ENCODE measurements at regions not wholly inside any gene's neighbourhood (a gene's known extent, or its start where the extent isn't known, plus 50 kb on each side); places are given as distances from the start of the nearest gene placed in this dataset.

DNA sequence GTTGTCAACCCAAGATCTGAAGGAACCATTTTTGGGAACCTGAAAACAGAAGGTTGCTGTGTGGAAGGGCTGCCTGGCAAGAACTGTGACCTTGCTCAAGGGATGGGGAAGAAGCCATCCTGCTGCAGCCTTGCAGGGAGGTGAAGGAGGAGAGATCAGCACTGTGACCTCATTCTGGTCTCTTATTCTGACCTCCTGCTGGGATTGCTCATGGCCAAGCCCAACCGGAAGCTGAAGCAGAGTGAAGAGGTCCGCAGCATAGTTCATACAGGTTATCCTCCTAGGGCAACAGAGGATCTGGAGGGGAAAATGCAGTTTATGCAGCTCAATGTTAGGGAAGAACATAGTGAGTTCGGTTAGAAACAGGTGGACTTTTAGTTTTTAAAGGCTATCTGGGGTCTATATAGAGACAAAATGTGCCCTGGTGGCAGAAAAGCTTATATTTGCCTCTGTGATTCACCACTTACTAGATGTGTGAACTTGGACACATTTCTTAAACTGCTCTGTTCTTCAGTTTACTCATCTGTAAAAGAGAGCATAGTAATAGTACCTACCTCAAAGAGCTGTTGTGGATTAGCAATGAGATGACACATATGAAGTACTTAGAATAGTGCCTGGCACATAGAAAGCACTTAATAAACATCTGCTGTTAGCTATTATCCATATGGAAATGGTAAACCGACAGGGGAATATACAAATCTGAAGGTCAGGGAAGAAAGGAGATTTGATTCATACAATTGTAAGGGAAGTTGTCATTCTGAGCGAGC, 57.9 kb upstream of the BNC2 start:
- TF ChIP-seq, protein P1, sequence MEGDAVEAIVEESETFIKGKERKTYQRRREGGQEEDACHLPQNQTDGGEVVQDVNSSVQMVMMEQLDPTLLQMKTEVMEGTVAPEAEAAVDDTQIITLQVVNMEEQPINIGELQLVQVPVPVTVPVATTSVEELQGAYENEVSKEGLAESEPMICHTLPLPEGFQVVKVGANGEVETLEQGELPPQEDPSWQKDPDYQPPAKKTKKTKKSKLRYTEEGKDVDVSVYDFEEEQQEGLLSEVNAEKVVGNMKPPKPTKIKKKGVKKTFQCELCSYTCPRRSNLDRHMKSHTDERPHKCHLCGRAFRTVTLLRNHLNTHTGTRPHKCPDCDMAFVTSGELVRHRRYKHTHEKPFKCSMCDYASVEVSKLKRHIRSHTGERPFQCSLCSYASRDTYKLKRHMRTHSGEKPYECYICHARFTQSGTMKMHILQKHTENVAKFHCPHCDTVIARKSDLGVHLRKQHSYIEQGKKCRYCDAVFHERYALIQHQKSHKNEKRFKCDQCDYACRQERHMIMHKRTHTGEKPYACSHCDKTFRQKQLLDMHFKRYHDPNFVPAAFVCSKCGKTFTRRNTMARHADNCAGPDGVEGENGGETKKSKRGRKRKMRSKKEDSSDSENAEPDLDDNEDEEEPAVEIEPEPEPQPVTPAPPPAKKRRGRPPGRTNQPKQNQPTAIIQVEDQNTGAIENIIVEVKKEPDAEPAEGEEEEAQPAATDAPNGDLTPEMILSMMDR (IDR thresholded peaks at IDR 0.05): no peak
- no peak for TF ChIP-seq POLR2A (IDR thresholded peaks at IDR 0.05)

Data from heart left ventricle (tissue), 13 donors.